Effector memory CD8-positive, alpha-beta T cell (primary cell): ENCODE measurements at regions not wholly inside any gene's neighbourhood (a gene's known extent, or its start where the extent isn't known, plus 50 kb on each side); places are given as distances from the start of the nearest gene placed in this dataset.
"Not testable (repeated sequence)": the region's sequence is repeated elsewhere in the genome, so short reads cannot be mapped to it uniquely, and the experiment has no call there.

Experiments used
- ATAC-seq: fragments of 150-1000 bp; cut with Tn5 transposase; replicated peaks from 2 replicates; pipeline ENCODE4 v1.10.0; 2021; ENCODE audit warnings: mild to moderate bottlenecking, moderate library complexity
- DNase-seq, 3 experiments: peaks; one replicate each; pipeline ENCODE4 v3.0.0; 2021
- H3K27ac Mint-ChIP-seq, 2 donors: one replicate each; pipeline ENCODE4 v1.8.0; 2022; ENCODE audit warnings: mild to moderate bottlenecking in 2 of 2, mixed read lengths in 2 of 2, moderate library complexity in 2 of 2
- H3K27me3 Mint-ChIP-seq, 2 donors: one replicate each; pipeline ENCODE4 v1.8.0; 2022; ENCODE audit warnings: mixed read lengths in 2 of 2
- H3K36me3 Mint-ChIP-seq: one replicate; pipeline ENCODE4 v1.8.0; 2022; ENCODE audit warnings: mild to moderate bottlenecking, moderate library complexity, mixed read lengths; ENCODE audit not compliant: insufficient read depth
- H3K4me1 Mint-ChIP-seq, 2 donors: one replicate each; pipeline ENCODE4 v1.8.0; 2022; ENCODE audit warnings: low read depth in 2 of 2, mixed read lengths in 2 of 2
- H3K4me3 Mint-ChIP-seq, 2 donors: one replicate each; pipeline ENCODE4 v1.8.0; 2022; ENCODE audit warnings: mild to moderate bottlenecking in 2 of 2, mixed read lengths in 2 of 2, moderate library complexity in 2 of 2
- H3K9me3 Mint-ChIP-seq, 2 donors: one replicate each; pipeline ENCODE4 v1.8.0; 2022; ENCODE audit warnings: mixed read lengths in 2 of 2

- DNase-seq, result no peak
- Mint-ChIP-seq H3K9me3 (no peaks in the 10 kb centered on the region), H3K4me3 (no peak overlapping the region), H3K27ac (no peak overlapping the region), H3K36me3 (no peaks in the 10 kb centered on the region), H3K4me1 (peaks cover 14 to 19% of the 10 kb centered on the region in 2 donors), H3K27me3 (peaks cover 14 to 31% of the 10 kb centered on the region in 2 donors)
- no peak for ATAC-seq
These were observed 851.0 kb downstream of the TMEM121 start for GRCh38 chr14:106377432-106377831.

GRCh38 chr14:106378191-106378590 lies 851.8 kb downstream of the TMEM121 start:
- DNase-seq (peak in 2 of 3 experiments; percentile 24 to 37), ATAC-seq (peak; percentile 62)
- no peak overlapping the region for H3K4me3 Mint-ChIP-seq
- no peak overlapping the region for H3K27ac Mint-ChIP-seq
- peaks cover 9 to 16% of the 10 kb centered on the region in 2 donors for H3K4me1 Mint-ChIP-seq
- H3K27me3 Mint-ChIP-seq, result peaks cover 16 to 36% of the 10 kb centered on the region in 2 donors
- H3K36me3 Mint-ChIP-seq, result no peaks in the 10 kb centered on the region
- H3K9me3 Mint-ChIP-seq, result no peaks in the 10 kb centered on the region

- ATAC-seq (no peak), DNase-seq (no peak)
- H3K27me3 Mint-ChIP-seq, result peaks cover 27 to 34% of the 10 kb centered on the region in 2 donors
- peaks cover 0 to 4% of the 10 kb centered on the region in 2 donors for H3K4me1 Mint-ChIP-seq
- H3K27ac Mint-ChIP-seq, result no peak overlapping the region
- no peaks in the 10 kb centered on the region for H3K36me3 Mint-ChIP-seq
- no peak overlapping the region for H3K4me3 Mint-ChIP-seq
- no peaks in the 10 kb centered on the region for H3K9me3 Mint-ChIP-seq
These were observed 854.4 kb downstream of the TMEM121 start for GRCh38 chr14:106380740-106381139.

GRCh38 chr14:106389186-106389585 lies 862.8 kb downstream of the TMEM121 start:
- H3K36me3 Mint-ChIP-seq, H3K9me3 Mint-ChIP-seq, ATAC-seq, H3K4me3 Mint-ChIP-seq, DNase-seq: not testable (repeated sequence)
- peaks cover 22 to 24% of the 10 kb centered on the region in 2 donors for H3K4me1 Mint-ChIP-seq
- H3K27ac Mint-ChIP-seq, result peak overlapping the region in 1 of 2 donors; percentile 7
- H3K27me3 Mint-ChIP-seq, result peaks cover 40 to 61% of the 10 kb centered on the region in 2 donors

GRCh38 chr14:106390401-106390800 lies 864.0 kb downstream of the TMEM121 start:
- no peaks in the 10 kb centered on the region for H3K9me3 Mint-ChIP-seq
- no peak overlapping the region for H3K4me3 Mint-ChIP-seq
- ATAC-seq (peak; percentile 55), DNase-seq (no peak)
- H3K27me3 Mint-ChIP-seq, result peaks cover 40 to 49% of the 10 kb centered on the region in 2 donors
- H3K36me3 Mint-ChIP-seq, result peaks cover 6% of the 10 kb centered on the region
- peaks cover 22 to 29% of the 10 kb centered on the region in 2 donors for H3K4me1 Mint-ChIP-seq
- H3K27ac Mint-ChIP-seq, result peak overlapping the region in 1 of 2 donors; percentile 2

GRCh38 chr14:106390947-106391346 lies 864.6 kb downstream of the TMEM121 start:
- H3K27ac Mint-ChIP-seq, result peak overlapping the region in 1 of 2 donors; percentile 2
- peaks cover 40 to 43% of the 10 kb centered on the region in 2 donors for H3K27me3 Mint-ChIP-seq
- no peak overlapping the region for H3K4me3 Mint-ChIP-seq
- ATAC-seq, result no peak
- DNase-seq, result no peak
- peaks cover 28 to 34% of the 10 kb centered on the region in 2 donors for H3K4me1 Mint-ChIP-seq
- H3K36me3 Mint-ChIP-seq, result peaks cover 6% of the 10 kb centered on the region
- no peaks in the 10 kb centered on the region for H3K9me3 Mint-ChIP-seq

GRCh38 chr14:106393742-106394141 lies 867.4 kb downstream of the TMEM121 start:
- no peak for DNase-seq
- Mint-ChIP-seq H3K9me3 (no peaks in the 10 kb centered on the region), H3K27ac (no peak overlapping the region), H3K4me1 (peaks cover 41 to 46% of the 10 kb centered on the region in 2 donors), H3K36me3 (peaks cover 6% of the 10 kb centered on the region), H3K4me3 (no peak overlapping the region), H3K27me3 (peaks cover 32 to 46% of the 10 kb centered on the region in 2 donors)
- ATAC-seq, result no peak

- Mint-ChIP-seq H3K4me1 (peaks cover 29 to 36% of the 10 kb centered on the region in 2 donors), H3K9me3 (no peaks in the 10 kb centered on the region), H3K4me3 (peak overlapping the region; percentile 35 to 65), H3K27me3 (peaks cover 14 to 31% of the 10 kb centered on the region in 2 donors), H3K36me3 (peaks cover 3% of the 10 kb centered on the region), H3K27ac (peak overlapping the region; percentile 79 to 90)
- DNase-seq (peak in 1 of 3 experiments; percentile 6), ATAC-seq (peak; percentile 58)
These were observed 869.2 kb downstream of the TMEM121 start for GRCh38 chr14:106395456-106396050.

- no peaks in the 10 kb centered on the region for H3K36me3 Mint-ChIP-seq
- H3K9me3 Mint-ChIP-seq, result no peaks in the 10 kb centered on the region
- H3K27me3 Mint-ChIP-seq, result peaks cover 1 to 16% of the 10 kb centered on the region in 2 donors
- H3K4me3 Mint-ChIP-seq, result peak overlapping the region; percentile 64 to 68
- no peak for ATAC-seq
- peak overlapping the region; percentile 35 to 90 for H3K27ac Mint-ChIP-seq
- no peak for DNase-seq
- peaks cover 18 to 27% of the 10 kb centered on the region in 2 donors for H3K4me1 Mint-ChIP-seq
These were observed 870.6 kb downstream of the TMEM121 start for GRCh38 chr14:106396999-106397398.

- H3K36me3 Mint-ChIP-seq, H3K27ac Mint-ChIP-seq, H3K27me3 Mint-ChIP-seq, H3K9me3 Mint-ChIP-seq: not testable (repeated sequence)
- peaks cover 18 to 25% of the 10 kb centered on the region in 2 donors for H3K4me1 Mint-ChIP-seq
- ATAC-seq, result peak; percentile 81
- peak overlapping the region; percentile 53 to 68 for H3K4me3 Mint-ChIP-seq
- DNase-seq, result peak; percentile 22 to 51 (median 38)
These were observed 872.5 kb downstream of the TMEM121 start for GRCh38 chr14:106398931-106399331.

GRCh38 chr14:106401316-106401715 lies 874.9 kb downstream of the TMEM121 start:
- ATAC-seq, H3K36me3 Mint-ChIP-seq, H3K27me3 Mint-ChIP-seq, H3K27ac Mint-ChIP-seq, H3K9me3 Mint-ChIP-seq, DNase-seq, H3K4me3 Mint-ChIP-seq: not testable (repeated sequence)
- H3K4me1 Mint-ChIP-seq, result peaks cover 10 to 12% of the 10 kb centered on the region in 2 donors

- DNase-seq, result peak; percentile 29 to 38 (median 29)
- not testable (repeated sequence) for H3K27ac Mint-ChIP-seq, H3K9me3 Mint-ChIP-seq, H3K4me3 Mint-ChIP-seq, H3K36me3 Mint-ChIP-seq, H3K27me3 Mint-ChIP-seq, ATAC-seq, H3K4me1 Mint-ChIP-seq
These were observed 883.8 kb downstream of the TMEM121 start for GRCh38 chr14:106410229-106410628.

- peaks cover 0 to 2% of the 10 kb centered on the region in 2 donors for H3K4me1 Mint-ChIP-seq
These were observed 888.1 kb downstream of the TMEM121 start for GRCh38 chr14:106414464-106414863.

More at GRCh38 chr14:106414464-106414863, 888.1 kb downstream of the TMEM121 start:
- Mint-ChIP-seq H3K27ac (no peak overlapping the region), H3K9me3 (no peaks in the 10 kb centered on the region), H3K4me3 (no peak overlapping the region), H3K27me3 (peaks cover 0 to 6% of the 10 kb centered on the region in 2 donors), H3K36me3 (peaks cover 17% of the 10 kb centered on the region)
- ATAC-seq (no peak), DNase-seq (no peak)
